ENCODE measurements at regions not wholly inside any gene's neighbourhood (a gene's known extent, or its start where the extent isn't known, plus 50 kb on each side); places are given as distances from the start of the nearest gene placed in this dataset.
"Not testable (repeated sequence)": the region's sequence is repeated elsewhere in the genome, so short reads cannot be mapped to it uniquely, and the experiment has no call there.

- DNase-seq (ENCODE audit: low spot score) (no peak), ATAC-seq (no peak)
- intact Hi-C loops (cut with DNase I): no loop called here
Measured at GRCh38 chr17:77074681-77075080, 66.1 kb upstream of the SEC14L1 start.

GRCh38 chr17:77076124-77076830, 64.5 kb upstream of the SEC14L1 start:
- intact Hi-C loops (cut with DNase I): no loop called here
- ATAC-seq (no peak), DNase-seq (ENCODE audit: low spot score) (no peak)

- DNase-seq (ENCODE audit: low spot score) (no peak), ATAC-seq (no peak)
- intact Hi-C loops (cut with DNase I): no loop called here
Measured at GRCh38 chr17:77083531-77083930, 57.2 kb upstream of the SEC14L1 start.

- ATAC-seq: no peak
- intact Hi-C loops (cut with DNase I): loop anchor here (5.0 kb wide), 2 partner anchors 161 to 466 kb away; no protein-coding TSS in a partner anchor
Measured at GRCh38 chr17:77085926-77086432, 54.8 kb upstream of the SEC14L1 start.

GRCh38 chr17:77086433-77087010, 54.2 kb upstream of the SEC14L1 start:
- intact Hi-C loops (cut with DNase I): loop anchor here (5.0 kb wide), 2 partner anchors 161 to 466 kb away; no protein-coding TSS in a partner anchor
- peak; percentile 57 for ATAC-seq
- DNase-seq (ENCODE audit: low spot score): peak; percentile 91

More at GRCh38 chr17:77085926-77086432, 54.8 kb upstream of the SEC14L1 start:
- no peak for DNase-seq (ENCODE audit: low spot score)

- intact Hi-C loops (cut with DNase I): loop anchor here (5.0 kb wide), 2 partner anchors 159 to 464 kb away; no protein-coding TSS in a partner anchor
- no peak for ATAC-seq
- no peak for DNase-seq (ENCODE audit: low spot score)
Measured at GRCh38 chr17:77087650-77088454, 52.9 kb upstream of the SEC14L1 start.

- intact Hi-C loops (cut with DNase I): loop anchor here (5.0 kb wide), 2 partner anchors 159 to 464 kb away; no protein-coding TSS in a partner anchor
- ATAC-seq (peak; percentile 97), DNase-seq (ENCODE audit: low spot score) (peak; percentile 96)
Measured at GRCh38 chr17:77088455-77089123, 52.2 kb upstream of the SEC14L1 start.

GRCh38 chr17:77089124-77089490, 51.7 kb upstream of the SEC14L1 start:
- intact Hi-C loops (cut with DNase I): loop anchor here (5.0 kb wide), 2 partner anchors 158 to 463 kb away; no protein-coding TSS in a partner anchor
- ATAC-seq (peak; percentile 14), DNase-seq (ENCODE audit: low spot score) (no peak)

- not testable (repeated sequence) for DNase-seq (ENCODE audit: low spot score); ATAC-seq
- intact Hi-C loops (cut with DNase I): loop anchor here (5.0 to 10.0 kb wide), 3 partner anchors 115 to 462 kb away; no protein-coding TSS in a partner anchor
Measured at GRCh38 chr17:77089949-77090348, 50.8 kb upstream of the SEC14L1 start.

- intact Hi-C loops (cut with DNase I): loop anchor here (10.0 kb wide), 1 partner anchor 114 kb away; no protein-coding TSS in a partner anchor
- no peak for ATAC-seq
- no peak for DNase-seq (ENCODE audit: low spot score)
Measured at GRCh38 chr17:77090476-77090875, 50.3 kb upstream of the SEC14L1 start.

Small RNA genes lying in the stretch of these regions (microRNA-seq; reads per million reads assigned to microRNA genes)
- 14.5 reads per million, percentile 29 among the genes with 10 or more reads in this experiment for gene MIR6516
